Parathyroid adenoma (tissue), 2 donors: ENCODE measurements at regions not wholly inside any gene's neighbourhood (a gene's known extent, or its start where the extent isn't known, plus 50 kb on each side); places are given as distances from the start of the nearest gene placed in this dataset.

Experiments
- H2AFZ ChIP-seq: fragments of 300-600 bp; sonication (generic); one replicate; pipeline ENCODE4 v1.7.0; 2017; ENCODE audit warnings: antibody characterized with exemption, mild to moderate bottlenecking
- H3K27ac ChIP-seq: fragments of 300-600 bp; sonication (generic); one replicate; pipeline ENCODE4 v1.7.0; 2017
- H3K27me3 ChIP-seq: fragments of 300-600 bp; sonication (generic); one replicate; pipeline ENCODE4 v1.7.0; 2017; ENCODE audit warnings: low read length; ENCODE audit not compliant: control insufficient read depth, insufficient read depth
- H3K36me3 ChIP-seq: fragments of 300-600 bp; sonication (generic); one replicate; pipeline ENCODE4 v1.7.0; 2017; ENCODE audit warnings: low read length; ENCODE audit not compliant: control insufficient read depth, insufficient read depth
- H3K4me1 ChIP-seq: fragments of 300-600 bp; sonication (generic); one replicate; pipeline ENCODE4 v1.7.0; 2017; ENCODE audit warnings: control low read depth
- H3K4me2 ChIP-seq: fragments of 300-600 bp; sonication (generic); one replicate; pipeline ENCODE4 v1.7.0; 2017; ENCODE audit warnings: low read length
- H3K4me3 ChIP-seq: fragments of 300-600 bp; sonication (generic); one replicate; pipeline ENCODE4 v1.7.0; 2017; ENCODE audit warnings: low read depth, low read length
- H3K79me2 ChIP-seq: fragments of 300-600 bp; sonication (generic); one replicate; pipeline ENCODE4 v1.7.0; 2017; ENCODE audit warnings: control low read depth
- H3K9ac ChIP-seq: fragments of 300-600 bp; sonication (generic); one replicate; pipeline ENCODE4 v1.7.0; 2017; ENCODE audit warnings: mild to moderate bottlenecking
- H3K9me3 ChIP-seq: fragments of 300-600 bp; sonication (generic); one replicate; pipeline ENCODE4 v1.7.0; 2017; ENCODE audit warnings: low read length; ENCODE audit not compliant: control insufficient read depth
- TF ChIP-seq, protein P1 (sequence below): fragments of 300-600 bp; sonication (generic); IDR thresholded peaks from one replicate; pipeline ENCODE4 v1.7.0; 2017; ENCODE audit warnings: antibody characterized with exemption, mild to moderate bottlenecking
- donor health status: primary hyperparathyroidism.

DNA sequence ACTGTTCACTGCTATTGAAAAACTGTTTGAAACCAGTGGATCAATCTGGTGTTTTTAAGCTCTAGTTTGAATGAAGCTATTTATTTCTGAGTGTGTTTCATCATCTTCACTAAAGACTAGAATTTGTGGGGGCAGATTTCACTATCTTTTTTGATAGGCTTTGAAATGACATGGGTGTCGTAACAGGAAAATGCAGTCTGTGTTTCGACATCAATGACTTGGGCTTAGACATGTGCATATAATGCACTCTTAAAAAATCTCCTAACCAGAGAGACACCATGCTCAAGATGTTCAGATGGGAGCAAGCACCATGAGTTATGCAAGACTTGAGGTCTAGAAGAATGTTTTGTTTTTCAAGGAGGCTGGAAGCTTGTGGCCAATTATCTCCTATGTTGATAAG, 221.6 kb downstream of the GPD2 start:
- Histone ChIP-seq H3K27ac (no peak overlapping the region), H3K4me1 (no peaks in the 10 kb centered on the region), H3K36me3 (no peaks in the 10 kb centered on the region), H3K9ac (no peak overlapping the region), H3K9me3 (no peaks in the 10 kb centered on the region), H3K4me3 (no peak overlapping the region), H2AFZ (no peak overlapping the region), H3K4me2 (no peak overlapping the region), H3K27me3 (no peaks in the 10 kb centered on the region), H3K79me2 (no peaks in the 10 kb centered on the region)
- TF ChIP-seq, protein P1, sequence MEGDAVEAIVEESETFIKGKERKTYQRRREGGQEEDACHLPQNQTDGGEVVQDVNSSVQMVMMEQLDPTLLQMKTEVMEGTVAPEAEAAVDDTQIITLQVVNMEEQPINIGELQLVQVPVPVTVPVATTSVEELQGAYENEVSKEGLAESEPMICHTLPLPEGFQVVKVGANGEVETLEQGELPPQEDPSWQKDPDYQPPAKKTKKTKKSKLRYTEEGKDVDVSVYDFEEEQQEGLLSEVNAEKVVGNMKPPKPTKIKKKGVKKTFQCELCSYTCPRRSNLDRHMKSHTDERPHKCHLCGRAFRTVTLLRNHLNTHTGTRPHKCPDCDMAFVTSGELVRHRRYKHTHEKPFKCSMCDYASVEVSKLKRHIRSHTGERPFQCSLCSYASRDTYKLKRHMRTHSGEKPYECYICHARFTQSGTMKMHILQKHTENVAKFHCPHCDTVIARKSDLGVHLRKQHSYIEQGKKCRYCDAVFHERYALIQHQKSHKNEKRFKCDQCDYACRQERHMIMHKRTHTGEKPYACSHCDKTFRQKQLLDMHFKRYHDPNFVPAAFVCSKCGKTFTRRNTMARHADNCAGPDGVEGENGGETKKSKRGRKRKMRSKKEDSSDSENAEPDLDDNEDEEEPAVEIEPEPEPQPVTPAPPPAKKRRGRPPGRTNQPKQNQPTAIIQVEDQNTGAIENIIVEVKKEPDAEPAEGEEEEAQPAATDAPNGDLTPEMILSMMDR: no peak

DNA sequence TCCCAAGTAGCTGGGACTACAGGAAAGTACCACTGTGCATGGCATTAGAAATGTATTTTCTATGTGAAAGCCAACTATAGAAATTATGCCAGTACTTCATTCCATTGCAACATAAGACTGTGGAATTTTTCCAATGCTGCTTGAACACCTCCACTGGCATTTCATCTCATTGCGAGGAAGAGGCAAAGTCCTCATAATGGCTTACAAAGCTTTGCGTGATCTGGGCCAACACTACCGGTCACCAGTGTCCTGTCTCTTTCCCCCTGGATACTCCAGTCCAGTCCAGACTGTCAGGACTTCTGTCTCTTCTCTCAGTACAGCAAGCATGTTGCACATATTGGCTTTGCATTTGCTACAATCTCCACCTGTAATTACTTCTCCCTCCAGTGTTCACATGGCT, 223.5 kb downstream of the GPD2 start:
- H2AFZ ChIP-seq: no peak overlapping the region
- no peak overlapping the region for H3K27ac ChIP-seq
- no peaks in the 10 kb centered on the region for H3K79me2 ChIP-seq
- H3K9me3 ChIP-seq: no peaks in the 10 kb centered on the region
- H3K27me3 ChIP-seq: no peaks in the 10 kb centered on the region
- H3K4me2 ChIP-seq: no peak overlapping the region
- TF ChIP-seq, protein P1: no peak
- no peak overlapping the region for H3K4me3 ChIP-seq
- no peaks in the 10 kb centered on the region for H3K36me3 ChIP-seq
- H3K9ac ChIP-seq: no peak overlapping the region
- no peaks in the 10 kb centered on the region for H3K4me1 ChIP-seq

DNA sequence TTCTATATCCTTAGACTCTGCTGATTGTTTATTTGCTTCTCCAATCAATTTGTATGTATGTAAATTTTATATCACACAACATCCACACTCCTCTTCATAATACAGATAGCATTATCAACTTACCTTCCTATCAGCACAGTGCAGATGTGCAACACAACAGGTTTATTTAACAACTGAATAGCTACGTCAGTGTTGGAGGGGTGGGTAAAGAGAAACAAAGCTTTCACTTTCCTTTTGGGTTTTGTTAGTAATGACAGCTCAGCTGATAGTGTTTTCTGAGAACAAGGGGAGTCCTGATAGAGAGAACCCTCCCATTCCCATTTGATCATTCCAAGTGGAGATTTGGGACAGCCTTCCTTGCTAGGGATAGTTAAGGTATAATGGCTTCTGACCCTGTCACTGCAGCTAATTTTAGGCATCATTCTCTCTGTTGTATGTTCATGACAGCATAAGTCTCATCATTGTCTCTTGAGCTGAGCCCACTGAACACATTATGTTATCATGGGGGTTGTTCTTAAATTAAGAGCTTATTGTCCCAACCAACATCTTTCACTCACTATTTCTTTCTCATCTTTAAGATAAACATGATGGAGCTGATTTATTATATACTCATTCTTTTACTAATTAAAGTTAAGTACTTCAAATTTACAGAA, 227.7 kb downstream of the GPD2 start:
- no peak overlapping the region for H3K27ac ChIP-seq
- no peak overlapping the region for H3K4me3 ChIP-seq
- H3K9me3 ChIP-seq: no peaks in the 10 kb centered on the region
- no peaks in the 10 kb centered on the region for H3K36me3 ChIP-seq
- no peak overlapping the region for H3K4me2 ChIP-seq
- no peaks in the 10 kb centered on the region for H3K79me2 ChIP-seq
- TF ChIP-seq, protein P1: no peak
- no peak overlapping the region for H2AFZ ChIP-seq
- H3K27me3 ChIP-seq: no peaks in the 10 kb centered on the region
- no peaks in the 10 kb centered on the region for H3K4me1 ChIP-seq
- H3K9ac ChIP-seq: no peak overlapping the region

DNA sequence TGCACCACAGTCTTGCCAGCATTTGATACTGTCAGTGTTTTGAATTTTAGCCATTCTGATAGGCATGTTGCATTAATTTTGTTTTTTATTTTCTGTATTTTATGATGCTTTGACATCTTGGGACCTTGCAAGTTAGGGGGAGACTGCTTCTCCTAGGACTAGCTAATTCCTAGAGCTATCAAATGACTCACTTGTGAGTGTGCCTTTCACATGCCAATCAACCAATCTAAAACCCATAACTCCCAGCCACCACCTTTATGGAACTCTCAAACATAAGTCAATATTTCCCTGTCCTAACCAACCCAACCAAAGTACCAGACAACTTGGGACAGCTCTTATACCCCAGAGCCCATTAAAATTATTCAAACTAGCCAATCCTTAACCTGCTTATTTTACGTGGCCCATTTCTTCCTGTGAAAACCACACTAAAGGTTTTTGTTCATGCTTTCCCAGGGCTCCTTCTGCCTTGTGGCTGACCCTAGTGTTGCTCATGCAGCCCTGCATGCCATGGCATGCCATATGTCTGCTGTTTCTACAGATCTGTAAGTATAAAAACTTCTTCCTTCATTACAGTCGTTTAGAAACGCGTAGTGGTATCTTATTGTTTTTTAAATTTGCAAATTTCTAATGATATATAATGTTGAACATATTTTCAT, 230.1 kb downstream of the GPD2 start:
- no peaks in the 10 kb centered on the region for H3K27me3 ChIP-seq
- no peaks in the 10 kb centered on the region for H3K4me1 ChIP-seq
- no peak overlapping the region for H3K4me2 ChIP-seq
- H3K36me3 ChIP-seq: no peaks in the 10 kb centered on the region
- no peaks in the 10 kb centered on the region for H3K79me2 ChIP-seq
- no peak overlapping the region for H3K4me3 ChIP-seq
- H3K9ac ChIP-seq: no peak overlapping the region
- no peaks in the 10 kb centered on the region for H3K9me3 ChIP-seq
- TF ChIP-seq, protein P1: no peak
- H3K27ac ChIP-seq: no peak overlapping the region
- no peak overlapping the region for H2AFZ ChIP-seq

DNA sequence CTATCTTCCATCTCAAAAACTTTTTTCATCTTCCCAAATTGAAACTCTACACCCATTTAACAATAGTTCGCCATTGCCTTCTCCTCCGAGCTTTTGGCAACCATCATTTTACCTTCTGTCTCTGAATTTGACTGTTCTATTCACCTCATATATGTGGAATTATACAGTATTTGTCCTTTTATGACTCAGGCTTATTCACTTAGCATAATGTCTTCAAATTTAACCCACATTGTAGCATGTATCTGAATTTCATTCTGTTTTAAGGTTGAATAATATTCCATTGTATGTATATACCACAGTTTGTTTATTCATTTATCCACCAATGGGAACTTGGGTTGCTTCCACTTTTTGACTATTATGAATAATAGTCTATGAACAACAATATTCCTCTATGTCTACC, 233.9 kb downstream of the GPD2 start:
- Histone ChIP-seq H3K4me2 (no peak overlapping the region), H3K27ac (no peak overlapping the region), H3K79me2 (no peaks in the 10 kb centered on the region), H2AFZ (no peak overlapping the region), H3K36me3 (no peaks in the 10 kb centered on the region), H3K4me3 (no peak overlapping the region), H3K4me1 (no peaks in the 10 kb centered on the region), H3K27me3 (no peaks in the 10 kb centered on the region), H3K9ac (no peak overlapping the region), H3K9me3 (no peaks in the 10 kb centered on the region)
- TF ChIP-seq, protein P1: no peak
